Left cardiac atrium (tissue), 4 donors: ENCODE measurements at regions not wholly inside any gene's neighbourhood (a gene's known extent, or its start where the extent isn't known, plus 50 kb on each side); places are given as distances from the start of the nearest gene placed in this dataset.

Source experiments
- ATAC-seq, 2 donors: fragments of 200-7000 bp; cut with Tn5 transposase; one replicate each; pipeline ENCODE4 v1.9.1; 2020; ENCODE audit warnings: mild to moderate bottlenecking in 2 of 2, moderate library complexity in 2 of 2
- DNase-seq: peaks from one replicate; pipeline ENCODE4 v3.0.0-alpha.2; 2020
- intact Hi-C, 2 donors: fragments of 100-400 bp; cut with DNase I; formaldehyde crosslinking; loops; one replicate each; pipeline versions ENCODE4 v1.14.1 to v1.15.1; 2022 to 2023
- donor health status: DM: no; HTN: yes; CAD: no.
- donor health status: DM: no; HTN: yes; CAD: no; lungs with severe emphysema.
- donor health status: DM: yes; HTN: yes; CAD: no.
- donor health status: Dilated cardiomyopathy.

DNA sequence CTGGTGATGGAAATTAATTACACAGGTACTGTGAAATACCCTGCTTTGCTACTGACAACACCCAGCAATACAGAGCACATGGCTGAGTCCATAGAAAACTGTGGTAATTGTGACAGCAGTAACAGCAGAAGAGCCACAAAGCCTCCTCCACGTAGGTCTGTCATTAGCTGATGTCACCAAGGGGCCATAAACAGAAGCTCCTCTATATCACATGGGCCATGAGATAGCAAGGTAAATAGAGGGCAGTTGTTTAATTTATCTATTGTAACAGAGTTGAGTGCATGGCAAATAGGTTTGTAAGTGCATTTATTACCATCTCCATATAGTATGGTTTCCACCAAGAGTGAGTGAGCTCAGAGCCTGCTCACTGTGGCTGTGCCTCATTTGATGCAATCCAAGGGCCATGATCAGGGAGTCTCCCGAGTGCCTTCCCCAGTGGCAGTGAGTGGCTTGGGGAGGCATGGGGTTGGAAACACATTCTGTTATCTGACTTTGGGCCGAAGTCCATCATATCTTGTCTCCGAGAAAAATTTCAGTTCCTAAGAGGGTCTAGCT lies 281.2 kb downstream of the SKAP2 start:
- DNase-seq (no peak), ATAC-seq (no peak)
- intact Hi-C loops = no loop called here

- no peak for DNase-seq
- no peak for ATAC-seq
- intact Hi-C loops = no loop called here
Measured at GRCh38 chr7:26584326-26584725, 280.1 kb downstream of the SKAP2 start.

DNA sequence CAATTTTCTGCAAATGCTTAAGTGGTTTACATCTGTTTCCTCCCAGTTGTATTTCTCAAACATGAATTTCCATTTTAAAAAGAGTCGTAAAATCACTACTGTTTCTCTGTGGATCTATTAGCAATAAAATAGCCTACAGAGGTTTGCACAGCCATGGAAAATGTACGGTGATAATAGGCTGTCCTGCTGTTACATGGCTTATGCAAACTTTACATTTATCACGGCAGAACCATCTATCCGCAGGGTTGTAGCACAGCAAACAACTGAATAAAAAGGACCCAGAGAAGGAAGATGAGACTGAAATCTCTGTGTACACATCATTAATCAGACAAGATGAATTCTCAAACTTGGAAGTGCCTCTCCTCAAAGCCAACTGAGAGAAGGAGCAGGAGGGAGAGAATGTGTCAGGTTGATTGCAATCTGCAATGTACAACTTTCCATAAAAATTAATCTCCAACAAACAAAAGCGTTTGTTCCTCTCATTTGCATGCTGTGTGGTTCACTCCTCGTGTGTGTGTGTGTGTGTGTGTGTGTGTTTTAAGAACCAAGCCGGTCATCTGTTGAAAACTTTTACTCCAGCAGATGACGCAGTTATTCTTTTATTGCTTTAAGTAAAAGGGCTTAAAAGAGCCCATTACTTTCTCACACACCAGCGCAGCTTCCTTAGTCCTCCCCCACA lies 279.3 kb downstream of the SKAP2 start:
- no peak for ATAC-seq
- DNase-seq = no peak
- intact Hi-C loops = no loop called here

- ATAC-seq (no peak), DNase-seq (no peak)
- intact Hi-C loops = no loop called here
Measured at GRCh38 chr7:26587536-26587935, 276.9 kb downstream of the SKAP2 start.

- intact Hi-C loops = no loop called here
- ATAC-seq (no peak), DNase-seq (no peak)
Measured at GRCh38 chr7:26588511-26588910, 275.9 kb downstream of the SKAP2 start.

GRCh38 chr7:26590709-26591108 lies 273.7 kb downstream of the SKAP2 start:
- ATAC-seq = no peak
- intact Hi-C loops = no loop called here
- DNase-seq = no peak

GRCh38 chr7:26592011-26592410 lies 272.4 kb downstream of the SKAP2 start:
- DNase-seq = no peak
- peak in 1 of 2 donors; percentile 22 for ATAC-seq
- intact Hi-C loops = no loop called here

GRCh38 chr7:26593393-26593792 lies 271.0 kb downstream of the SKAP2 start:
- intact Hi-C loops = no loop called here
- peak; percentile 46 for DNase-seq
- peak; percentile 68 to 77 for ATAC-seq

- ATAC-seq (no peak), DNase-seq (no peak)
- intact Hi-C loops = no loop called here
Measured at GRCh38 chr7:26593896-26594295, 270.5 kb downstream of the SKAP2 start.

DNA sequence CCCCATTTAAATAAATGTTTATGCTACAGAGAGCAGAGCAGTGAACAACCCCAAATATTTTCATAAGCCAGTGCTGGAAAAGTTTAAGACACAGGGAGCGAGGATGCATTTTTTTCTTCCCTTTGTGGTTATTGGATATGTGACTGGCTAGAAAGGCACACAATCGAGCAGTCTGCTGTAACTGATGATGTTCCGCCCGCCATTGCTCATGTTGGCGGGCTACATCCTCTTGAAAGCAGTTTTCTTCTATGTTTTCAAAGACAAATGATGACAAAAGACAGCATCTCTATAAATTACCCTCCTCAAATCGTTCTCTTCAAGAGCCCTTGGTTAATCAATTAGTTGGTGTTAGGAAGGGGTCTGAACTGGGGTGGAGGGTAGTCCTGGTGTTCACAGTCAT lies 269.8 kb downstream of the SKAP2 start:
- intact Hi-C loops = no loop called here
- ATAC-seq (no peak), DNase-seq (no peak)

- ATAC-seq = no peak
- DNase-seq = no peak
- intact Hi-C loops = no loop called here
Measured at GRCh38 chr7:26598867-26599266, 265.5 kb downstream of the SKAP2 start.

GRCh38 chr7:26599982-26600381 lies 264.4 kb downstream of the SKAP2 start:
- ATAC-seq = no peak
- intact Hi-C loops = no loop called here

DNA sequence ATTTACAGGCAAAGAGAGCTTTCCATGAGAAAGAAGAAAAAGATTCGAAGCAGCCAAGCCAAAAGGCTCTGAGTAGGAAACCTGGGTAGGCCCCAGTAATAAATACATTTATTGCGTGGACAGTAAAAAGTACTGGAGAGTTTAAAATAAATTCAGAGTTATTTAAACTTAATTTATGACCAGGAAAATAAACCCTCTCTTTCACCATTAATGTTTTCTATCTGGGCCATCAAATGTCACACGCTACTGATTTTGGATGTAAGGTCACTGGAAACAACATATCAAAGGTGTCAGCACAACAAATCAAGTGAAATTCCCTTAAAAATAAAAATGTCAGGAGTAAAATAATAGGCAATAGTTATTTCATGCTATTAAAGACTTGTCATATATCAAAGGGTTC lies 264.0 kb downstream of the SKAP2 start:
- no peak for DNase-seq
- no peak for ATAC-seq
- intact Hi-C loops = no loop called here

More at GRCh38 chr7:26599982-26600381, 264.4 kb downstream of the SKAP2 start:
- DNase-seq = no peak

DNA sequence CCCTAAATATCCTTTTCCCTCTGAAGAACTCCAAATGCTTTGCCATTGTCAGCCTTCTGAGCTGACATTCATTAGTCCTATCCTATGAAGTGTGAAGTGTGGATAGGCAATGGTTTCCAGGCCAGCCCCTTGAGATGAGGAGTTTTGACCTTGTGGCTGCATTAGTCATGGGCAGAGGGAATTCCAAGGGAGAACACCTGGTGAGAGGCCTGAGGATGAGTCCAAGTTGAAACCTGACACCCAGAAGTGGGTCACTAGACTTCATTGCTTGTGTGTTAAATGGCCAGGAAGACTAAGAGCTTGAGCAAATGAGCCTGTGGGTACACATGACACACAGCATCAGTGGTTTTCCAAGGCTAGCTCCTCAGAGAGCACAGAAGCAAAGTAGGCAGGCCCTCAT lies 260.8 kb downstream of the SKAP2 start:
- ATAC-seq (no peak), DNase-seq (no peak)
- intact Hi-C loops = no loop called here

- ATAC-seq (no peak), DNase-seq (no peak)
- intact Hi-C loops = no loop called here
Measured at GRCh38 chr7:26608402-26608801, 256.0 kb downstream of the SKAP2 start.

- intact Hi-C loops = no loop called here
- ATAC-seq (no peak), DNase-seq (no peak)
Measured at GRCh38 chr7:26609082-26609481, 255.3 kb downstream of the SKAP2 start.

GRCh38 chr7:26609532-26609931 lies 254.9 kb downstream of the SKAP2 start:
- ATAC-seq (no peak), DNase-seq (no peak)
- intact Hi-C loops = no loop called here

- DNase-seq (no peak), ATAC-seq (peak; percentile 53 to 86)
- intact Hi-C loops = no loop called here
Measured at GRCh38 chr7:26612742-26613141, 251.6 kb downstream of the SKAP2 start.

DNA sequence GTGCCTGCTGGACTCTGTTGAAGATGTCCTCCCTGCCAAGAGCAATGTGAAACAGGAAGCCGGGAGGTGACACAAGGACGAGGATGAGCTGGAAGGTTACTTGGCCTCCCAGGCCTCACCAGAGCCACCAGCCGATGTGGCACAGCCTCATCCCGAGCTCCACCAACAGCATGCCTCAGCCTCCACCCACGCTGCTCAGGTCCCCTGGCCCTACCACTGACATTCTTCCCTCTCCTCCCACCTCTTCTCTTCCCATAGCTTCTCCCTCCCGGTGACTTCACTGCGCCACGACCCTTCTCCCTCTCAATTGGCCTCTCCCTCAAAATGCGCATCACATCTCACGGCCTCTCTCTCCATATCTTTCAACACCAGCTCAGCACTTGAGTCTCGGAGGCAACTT lies 249.9 kb downstream of the SKAP2 start:
- intact Hi-C loops = no loop called here
- ATAC-seq = peak; percentile 62 to 78
- peak; percentile 24 for DNase-seq

DNA sequence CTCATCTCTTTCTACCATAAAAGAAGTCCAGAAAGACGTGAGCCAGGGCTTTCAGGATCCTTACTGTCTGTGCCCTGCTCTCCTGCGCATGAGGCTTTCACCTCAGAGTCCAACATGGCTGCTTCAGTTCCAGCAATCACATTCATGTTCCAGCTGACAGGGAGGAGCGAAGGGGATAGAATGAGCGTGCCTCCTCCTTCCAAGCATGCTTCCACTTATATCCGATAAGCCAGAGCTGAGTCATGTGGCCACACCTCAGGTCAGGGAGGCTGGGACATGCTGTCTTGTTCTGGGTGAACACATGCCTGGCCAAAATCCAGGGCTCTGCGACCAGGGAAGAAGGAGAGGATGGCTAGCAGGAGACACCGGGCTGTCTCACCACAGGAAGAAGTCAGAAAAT lies 248.2 kb downstream of the SKAP2 start:
- intact Hi-C loops = no loop called here
- ATAC-seq (peak in 1 of 2 donors; percentile 39), DNase-seq (no peak)

GRCh38 chr7:26617066-26617465 lies 247.3 kb downstream of the SKAP2 start:
- DNase-seq = no peak
- ATAC-seq = no peak
- intact Hi-C loops = no loop called here
